Vagina (tissue), 2 donors: ENCODE measurements at regions not wholly inside any gene's neighbourhood (a gene's known extent, or its start where the extent isn't known, plus 50 kb on each side); places are given as distances from the start of the nearest gene placed in this dataset.

Source experiments
- CTCF ChIP-seq, 3 experiments: fragments of 450-650 bp in 2 of 3; fragments of 200-600 bp in 1 of 3; sonication (generic) in 1 of 3; IDR thresholded peaks; one replicate each; pipeline ENCODE4 v1.5.1; 2017 to 2019; ENCODE audit warnings: antibody characterized with exemption in 3 of 3, mild to moderate bottlenecking in 2 of 3, moderate library complexity in 2 of 3
- POLR2A ChIP-seq, 2 donors: fragments of 450-650 bp; IDR thresholded peaks; one replicate each; pipeline ENCODE4 v1.6.1; 2017; ENCODE audit warnings: antibody characterized with exemption in 2 of 2, mild to moderate bottlenecking in 2 of 2, moderate library complexity in 2 of 2
- POLR2AphosphoS5 ChIP-seq, 2 donors: sonication (generic); formaldehyde crosslinking; IDR thresholded peaks; one replicate each; pipeline ENCODE4 v1.9.0; 2017; ENCODE audit warnings: antibody characterized with exemption in 2 of 2, mild to moderate bottlenecking in 2 of 2, low read depth in 1 of 2; ENCODE audit not compliant: insufficient read depth in 1 of 2

- TF ChIP-seq POLR2A (IDR thresholded peaks at IDR 0.05) (no peak), POLR2AphosphoS5 (IDR thresholded peaks at IDR 0.05; ENCODE audit: insufficient read depth in 1 of 2, low read depth in 1 of 2) (no peak), CTCF (IDR thresholded peaks at IDR 0.05) (no peak)
These were observed 59.8 kb downstream of the MRM1 start for GRCh38 chr17:36661047-36661666.
